G401 (cell line): ENCODE measurements at regions not wholly inside any gene's neighbourhood (a gene's known extent, or its start where the extent isn't known, plus 50 kb on each side); places are given as distances from the start of the nearest gene placed in this dataset.
"Not testable (repeated sequence)": the region's sequence is repeated elsewhere in the genome, so short reads cannot be mapped to it uniquely, and the experiment has no call there.

Source experiments
- DNase-seq: peaks from one replicate; pipeline ENCODE4 v3.0.0-alpha.2; 2015; ENCODE audit warnings: low spot score
- in situ Hi-C: cut with HindIII; loops from 2 replicates; pipeline ENCODE4 v1.10.0; 2016; ENCODE audit warnings: low sequenced_read_pairs, mixed read lengths

DNA sequence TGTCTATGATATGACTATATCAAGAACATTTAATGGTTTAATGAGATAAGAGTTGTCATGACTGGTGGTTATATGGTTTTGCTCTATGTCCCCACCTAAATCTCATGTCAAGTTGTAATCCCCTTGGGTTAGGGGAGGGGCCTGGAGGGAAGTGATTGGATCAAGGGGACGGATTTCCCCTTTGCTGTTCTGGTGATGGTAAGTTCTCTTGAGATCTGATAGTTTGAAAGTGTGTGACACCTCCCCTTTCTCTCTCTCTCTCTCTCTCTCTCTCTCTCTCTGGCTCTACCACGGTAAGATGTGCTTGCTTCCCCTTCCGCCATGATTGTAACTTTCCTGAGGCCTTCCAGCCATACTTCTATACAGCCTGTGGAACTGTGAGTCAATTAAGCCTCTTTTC, 803.4 kb downstream of the TRIML1 start:
- no peak for DNase-seq
- in situ Hi-C loops = no loop called here

DNA sequence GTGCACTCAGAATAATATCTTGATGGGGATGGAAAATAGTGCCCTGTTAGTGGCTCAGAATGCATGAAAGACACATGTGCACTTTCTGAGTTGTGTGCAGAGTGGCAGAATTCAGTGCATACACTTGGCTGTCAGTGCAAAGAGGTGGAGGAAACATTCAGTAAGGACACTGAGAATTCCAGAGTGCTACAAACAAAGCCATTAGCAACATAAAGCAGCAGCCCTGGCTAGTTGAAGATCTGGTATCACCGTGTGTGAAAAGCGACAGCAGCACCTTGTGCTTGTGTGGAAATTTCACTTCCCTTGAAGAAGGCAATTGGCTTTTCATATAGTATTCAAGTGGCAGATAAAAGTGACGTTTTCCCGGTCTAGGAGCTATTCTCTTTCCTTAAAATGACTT, 810.4 kb downstream of the TRIML1 start:
- no peak for DNase-seq
- in situ Hi-C loops = no loop called here

DNA sequence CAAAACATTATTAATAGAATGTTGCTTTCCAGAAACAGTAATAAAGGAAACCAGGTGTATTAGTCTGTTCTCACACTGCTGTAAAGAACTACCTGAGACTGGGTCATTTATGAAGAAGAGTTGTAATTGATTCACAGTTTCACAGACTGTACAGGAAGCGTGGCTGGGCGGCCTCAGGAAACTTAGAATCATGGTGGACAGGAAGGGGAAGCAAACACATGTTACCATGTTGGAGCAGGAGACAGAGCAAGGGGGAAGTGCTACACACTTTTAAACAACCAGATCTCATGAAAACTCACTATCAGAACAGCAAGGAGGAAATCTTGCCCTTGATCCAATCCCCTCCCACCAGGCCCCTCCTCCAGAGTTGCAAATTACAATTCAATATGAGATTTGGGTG, 815.8 kb downstream of the TRIML1 start:
- no peak for DNase-seq
- in situ Hi-C loops = no loop called here

DNA sequence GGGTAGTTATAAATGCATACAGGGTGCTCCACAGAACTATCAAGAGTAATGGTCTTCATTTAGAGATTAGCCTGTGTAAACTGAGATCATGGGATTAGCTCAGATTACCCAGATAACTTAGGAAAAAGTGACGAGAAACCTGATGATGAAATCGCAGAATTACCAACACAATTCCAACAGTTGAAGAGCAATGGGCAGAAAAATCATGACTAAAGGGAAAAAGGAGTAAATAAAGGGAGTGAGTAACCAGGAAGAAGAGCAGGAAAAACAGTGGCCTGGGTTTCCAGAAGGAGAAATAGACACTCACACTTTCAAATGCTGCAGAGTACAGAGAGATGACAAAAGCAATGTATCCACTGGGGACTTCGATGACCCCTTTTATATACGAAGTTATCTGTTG, 817.3 kb downstream of the TRIML1 start:
- DNase-seq = no peak
- in situ Hi-C loops = no loop called here

DNA sequence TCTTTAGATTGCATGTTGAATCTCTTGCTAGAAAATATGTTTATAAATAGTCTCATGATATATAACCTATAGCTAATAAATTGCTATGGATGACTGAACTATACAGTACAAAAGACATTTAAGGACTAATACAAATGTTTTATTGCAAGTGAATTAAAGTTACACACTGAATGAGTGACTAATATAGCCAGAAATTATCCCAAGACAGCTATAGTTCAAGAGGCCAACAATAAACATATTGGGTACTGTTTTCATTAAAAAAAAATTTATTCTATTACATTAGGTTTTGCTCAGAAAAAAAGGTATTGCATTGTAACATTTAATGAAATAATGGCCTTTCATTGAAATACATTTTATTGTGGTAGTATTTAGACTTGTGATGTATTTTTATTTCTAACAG, 819.1 kb downstream of the TRIML1 start:
- in situ Hi-C loops = no loop called here

DNA sequence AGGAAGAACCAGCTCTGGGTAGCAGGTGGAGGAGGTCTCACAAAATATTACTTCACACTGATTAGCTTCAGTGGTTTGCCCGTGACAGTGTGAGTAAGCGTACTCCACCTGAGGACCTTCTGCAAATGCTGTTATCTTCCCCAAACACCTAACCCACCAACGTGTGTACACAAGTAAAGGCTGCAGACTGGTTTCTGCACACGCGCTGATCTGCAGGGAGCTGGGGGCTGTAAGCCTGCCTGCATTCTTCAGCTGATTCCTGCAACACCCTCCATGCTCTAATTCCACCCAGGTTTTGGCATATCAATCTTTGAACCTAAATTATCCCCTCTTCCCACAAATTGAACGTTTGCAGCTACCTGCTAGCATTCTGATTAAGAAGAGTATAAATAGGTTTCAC, 820.2 kb downstream of the TRIML1 start:
- in situ Hi-C loops = no loop called here
- DNase-seq = no peak

More for the DNA sequence above, 819.1 kb downstream of the TRIML1 start:
- DNase-seq = no peak

DNA sequence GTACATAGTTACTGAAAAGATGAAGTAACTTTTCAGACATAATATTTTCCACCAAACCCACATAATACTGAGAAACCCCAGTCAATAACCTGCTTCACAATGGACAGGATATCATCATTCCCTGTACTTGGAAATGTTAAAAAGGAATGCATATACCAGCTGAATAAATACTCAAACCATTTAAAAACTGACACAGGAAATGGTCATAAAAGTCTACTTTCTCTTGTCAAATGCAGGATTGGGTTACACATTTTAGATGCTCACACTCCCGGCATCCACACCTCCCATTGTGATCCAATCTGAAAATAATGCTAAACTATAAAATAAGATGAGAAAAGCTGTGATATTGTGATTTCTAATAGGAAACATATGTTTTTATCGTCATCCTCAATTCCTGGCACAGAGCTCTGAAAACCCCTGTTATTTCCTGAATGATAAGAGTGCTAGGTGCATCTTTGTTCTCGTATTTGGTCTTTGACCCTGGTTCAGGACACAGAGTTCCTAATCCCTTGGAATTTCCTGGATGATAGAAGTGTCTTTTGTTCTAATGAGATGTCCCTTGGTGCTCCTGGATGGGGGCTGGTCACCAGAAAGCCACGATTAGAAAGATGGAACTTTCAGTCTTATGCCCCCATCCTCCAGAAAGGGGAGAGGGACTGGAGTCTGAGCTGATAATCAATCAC, 821.3 kb downstream of the TRIML1 start:
- in situ Hi-C loops = no loop called here

DNA sequence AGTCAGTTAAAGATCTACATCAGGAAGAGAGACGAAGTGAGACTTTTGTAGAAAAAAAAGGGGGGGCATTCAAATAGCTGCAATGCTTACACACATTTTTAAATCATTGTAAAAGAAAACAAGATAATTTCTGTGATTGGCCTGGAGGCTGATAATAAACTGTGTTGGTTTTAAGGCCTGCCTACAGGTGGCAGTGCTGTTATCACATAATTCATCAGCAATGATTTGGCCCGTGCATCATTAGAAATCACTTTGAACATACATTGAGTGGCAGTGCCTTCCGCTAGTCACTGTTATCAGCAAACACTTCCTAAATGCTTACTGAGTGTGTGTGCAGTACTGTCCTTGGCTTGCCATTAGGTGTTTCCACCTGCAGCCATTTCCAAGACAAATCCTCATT, 831.9 kb downstream of the TRIML1 start:
- no peak for DNase-seq
- in situ Hi-C loops = no loop called here

More for the DNA sequence above, 821.3 kb downstream of the TRIML1 start:
- no peak for DNase-seq

DNA sequence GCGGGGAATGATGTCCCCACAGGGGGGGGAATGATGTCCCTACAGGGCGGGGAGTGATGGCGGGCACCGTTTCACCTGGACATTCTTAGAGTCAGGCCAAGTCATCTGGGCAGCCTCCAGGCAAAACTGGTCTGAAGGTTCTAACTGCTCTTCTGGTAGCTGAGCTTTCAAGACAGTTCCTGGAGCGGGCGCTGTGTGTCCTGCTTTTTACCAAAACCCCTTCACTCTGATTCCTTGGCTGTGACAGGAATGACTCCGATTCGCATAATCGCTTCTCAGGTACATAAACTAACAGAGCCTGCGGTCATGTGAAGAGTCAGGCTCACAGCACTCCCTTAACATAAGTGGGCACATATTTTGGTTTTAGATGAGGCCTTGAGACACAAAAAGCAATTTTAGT, 836.0 kb downstream of the TRIML1 start:
- no peak for DNase-seq
- in situ Hi-C loops = no loop called here

DNA sequence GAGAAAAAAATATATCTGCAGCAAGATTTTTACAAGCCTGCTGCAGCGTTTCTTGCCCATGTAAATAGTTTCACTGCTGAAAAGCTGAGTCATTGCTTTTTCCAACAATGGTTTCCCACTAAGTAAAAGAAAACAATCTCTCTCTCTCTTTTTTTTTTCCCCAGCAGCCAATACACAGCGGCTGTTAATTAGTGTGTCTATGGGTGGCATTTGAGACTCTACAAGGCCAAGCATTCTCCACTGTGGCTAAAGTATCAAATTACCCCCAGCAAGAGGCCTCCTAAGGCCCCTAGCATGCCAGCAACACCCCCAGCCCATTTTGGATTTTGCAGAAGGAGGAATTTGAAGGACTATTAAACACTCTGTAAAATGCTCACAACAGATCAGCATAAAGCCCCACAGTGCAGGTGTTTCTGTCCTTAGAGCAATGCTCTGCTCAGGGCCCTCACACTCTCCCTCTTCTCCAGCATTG, 837.4 kb downstream of the TRIML1 start:
- DNase-seq = no peak
- in situ Hi-C loops = no loop called here

DNA sequence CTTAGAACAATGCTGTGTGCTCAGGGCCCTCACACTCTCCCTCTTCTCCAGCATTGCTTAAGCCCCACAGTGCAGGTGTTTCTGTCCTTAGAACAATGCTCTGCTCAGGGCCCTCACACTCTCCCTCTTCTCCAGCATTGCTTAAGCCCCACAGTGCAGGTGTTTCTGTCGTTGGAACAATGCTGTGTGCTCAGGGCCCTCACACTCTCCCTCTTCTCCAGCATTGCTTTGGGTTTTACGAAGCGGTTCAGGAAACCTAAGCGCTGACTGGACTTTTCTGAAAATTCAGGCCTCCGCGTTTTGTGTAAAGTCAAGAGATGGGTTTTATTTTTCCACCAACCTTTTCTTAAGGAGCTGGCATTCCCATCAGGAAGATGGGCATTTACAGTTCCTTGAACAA, 838.0 kb downstream of the TRIML1 start:
- in situ Hi-C loops, DNase-seq: not testable (repeated sequence)

DNA sequence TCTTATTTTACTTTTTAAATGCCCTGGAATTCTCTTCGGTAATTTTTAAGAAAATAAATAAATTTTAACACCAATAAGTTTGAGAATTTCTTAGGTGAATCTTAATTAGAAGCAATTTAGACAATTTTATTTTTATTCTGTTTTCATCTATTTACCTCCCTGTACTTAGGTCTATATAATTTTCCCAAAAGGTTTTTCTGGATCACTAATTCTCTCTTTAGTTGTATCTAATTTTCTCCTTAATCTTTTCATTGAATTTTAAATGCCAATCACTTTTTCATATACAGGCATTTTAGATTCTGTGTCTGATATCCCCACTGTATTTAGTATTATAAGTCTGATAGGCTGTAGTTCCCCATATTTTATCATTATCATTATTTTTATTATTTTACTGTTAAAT, 845.3 kb downstream of the TRIML1 start:
- in situ Hi-C loops = no loop called here
- no peak for DNase-seq

DNA sequence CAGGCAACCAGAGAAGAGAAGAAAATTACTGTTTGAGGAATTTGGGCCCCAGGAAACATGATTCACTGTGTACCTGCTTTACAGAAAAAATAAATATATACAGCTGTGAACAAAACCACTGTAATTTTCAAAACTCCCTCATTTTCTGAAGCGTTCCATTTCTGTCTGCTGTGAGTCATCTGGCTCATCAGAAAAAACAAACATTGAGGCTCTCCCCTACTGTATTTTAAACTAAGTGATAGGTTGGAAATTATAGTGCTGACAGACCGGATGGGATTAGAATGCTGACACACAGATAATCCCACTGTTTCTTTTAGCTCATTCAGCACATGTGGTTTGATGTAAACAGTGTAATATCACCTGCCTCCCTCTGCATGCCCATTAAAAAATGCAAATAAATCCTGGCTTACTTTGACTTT, 847.0 kb downstream of the TRIML1 start:
- DNase-seq = no peak
- in situ Hi-C loops = no loop called here

DNA sequence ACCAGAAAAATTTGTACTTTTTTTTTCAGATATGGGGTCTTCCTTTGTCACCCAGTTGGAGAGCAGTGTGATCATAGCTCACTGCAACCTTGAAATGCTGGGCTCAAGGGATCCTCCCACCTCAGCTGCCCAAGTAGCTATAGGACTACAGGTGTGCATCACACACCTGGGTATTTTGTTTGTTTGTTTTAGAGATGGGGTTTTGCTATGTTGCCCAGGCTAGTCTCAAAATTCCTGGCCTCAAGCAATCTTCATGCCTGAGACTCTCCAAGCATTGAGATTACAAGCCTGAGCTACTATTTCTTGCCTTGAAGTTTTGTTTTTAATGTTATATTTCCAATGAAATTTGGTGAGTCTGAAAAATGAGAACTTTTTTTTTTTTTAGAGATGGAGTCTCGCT, 847.8 kb downstream of the TRIML1 start:
- no peak for DNase-seq
- in situ Hi-C loops = no loop called here

DNA sequence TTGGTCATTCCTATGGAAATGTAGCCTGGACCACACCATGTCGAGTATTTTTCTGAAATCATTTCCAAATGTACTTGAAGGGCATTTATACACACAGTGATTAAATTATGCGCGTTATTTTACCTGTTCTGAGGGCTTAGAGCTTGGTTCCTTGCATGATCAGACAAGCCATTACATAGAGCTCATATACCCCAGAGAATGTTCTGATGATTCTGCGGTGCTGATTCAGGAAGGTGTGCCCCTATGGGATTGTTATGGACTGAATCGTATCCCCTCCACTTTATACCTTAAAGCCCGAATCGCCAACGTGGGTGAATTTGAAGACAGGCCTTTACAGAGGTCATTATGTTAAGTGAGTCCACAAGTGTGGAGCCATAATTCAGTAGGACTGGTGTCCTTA, 848.9 kb downstream of the TRIML1 start:
- in situ Hi-C loops = no loop called here
- DNase-seq = no peak

DNA sequence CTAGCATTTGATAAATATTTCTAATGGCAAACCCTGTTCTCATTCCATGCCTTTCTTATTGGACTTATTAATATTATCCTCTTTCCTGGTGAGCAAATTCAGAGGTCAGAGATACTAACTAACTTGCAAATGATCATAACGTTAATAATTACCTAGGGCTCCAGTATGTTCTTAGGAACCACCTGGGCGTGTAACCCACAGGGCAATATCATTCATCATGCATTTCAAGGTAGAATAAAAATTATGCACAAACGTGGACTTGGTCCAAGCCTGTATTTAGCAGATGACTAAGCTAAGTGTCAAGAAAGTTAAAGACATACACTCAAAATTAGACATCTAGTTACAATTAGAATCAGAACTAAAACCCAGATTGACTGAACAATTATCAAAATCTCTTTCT, 850.1 kb downstream of the TRIML1 start:
- no peak for DNase-seq
- in situ Hi-C loops = no loop called here

DNA sequence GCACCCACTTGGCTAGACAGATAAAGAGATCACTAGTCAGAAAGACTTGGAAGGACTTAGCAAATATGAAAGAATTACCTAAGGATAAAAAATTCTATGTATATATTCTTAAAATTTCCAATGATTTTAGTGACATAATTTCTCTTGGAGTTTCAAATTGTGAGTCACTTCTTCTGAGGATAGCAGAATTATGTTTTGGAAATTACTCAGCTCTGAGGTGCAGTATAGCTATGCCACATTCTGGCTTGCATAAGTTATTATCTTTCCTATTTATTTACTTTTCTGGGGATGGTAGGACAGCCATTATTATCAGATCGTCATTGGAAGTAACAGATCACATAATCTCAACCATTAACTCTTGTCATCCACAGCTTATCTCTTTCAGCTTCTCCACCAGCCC, 853.5 kb downstream of the TRIML1 start:
- in situ Hi-C loops = no loop called here
- DNase-seq = no peak

DNA sequence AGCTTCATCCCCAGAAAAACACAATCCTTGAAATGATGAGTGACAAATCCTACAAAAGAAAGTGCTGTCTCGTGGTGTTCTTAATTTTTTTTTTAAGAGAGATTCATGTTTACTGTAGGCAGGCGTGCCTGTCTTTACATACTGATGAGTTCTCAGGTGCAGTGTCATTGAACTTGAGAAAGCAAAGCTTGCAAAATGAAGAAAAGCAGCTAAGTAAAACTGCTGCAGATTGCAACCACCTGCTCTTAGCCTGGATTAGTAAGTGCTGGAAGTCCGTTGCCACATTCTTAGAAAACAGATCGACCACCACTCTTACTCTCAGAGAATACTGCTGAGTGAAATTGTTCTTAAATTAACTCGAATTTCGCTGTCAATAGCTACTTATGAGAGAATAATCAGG, 854.6 kb downstream of the TRIML1 start:
- no peak for DNase-seq
- in situ Hi-C loops = no loop called here

DNA sequence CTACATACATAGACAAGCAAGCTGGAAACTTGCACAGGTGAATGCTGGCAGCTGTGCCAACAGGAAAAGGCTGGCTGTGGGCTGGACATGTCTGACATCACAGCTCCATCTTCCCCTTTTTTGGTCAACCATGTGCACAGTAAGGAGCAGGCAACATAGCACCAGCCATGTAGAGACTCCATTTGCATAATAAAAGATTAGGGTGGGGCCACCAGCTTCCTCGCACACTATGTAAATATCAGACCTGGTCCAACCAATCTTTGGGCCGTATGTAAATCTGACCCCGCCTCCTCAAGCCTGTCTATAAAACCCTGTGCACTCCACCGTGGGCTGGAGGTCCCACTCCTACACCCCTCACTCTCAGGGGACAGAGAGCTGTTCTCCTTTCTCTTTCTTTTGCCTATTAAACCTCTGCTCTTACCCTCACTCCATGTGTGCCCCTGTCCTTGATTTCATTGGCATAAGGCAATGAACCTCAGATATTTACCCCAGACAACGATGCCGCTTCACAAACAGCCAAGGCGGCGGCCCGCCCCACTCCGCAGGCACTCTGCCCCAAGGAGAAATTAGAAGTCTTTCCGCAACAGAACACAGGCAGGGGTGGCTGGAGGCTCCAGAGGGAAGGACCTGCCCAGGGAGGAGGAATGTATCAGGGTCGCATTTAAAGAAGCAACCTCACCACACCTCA, 862.2 kb downstream of the TRIML1 start:
- in situ Hi-C loops = no loop called here
- DNase-seq = no peak

DNA sequence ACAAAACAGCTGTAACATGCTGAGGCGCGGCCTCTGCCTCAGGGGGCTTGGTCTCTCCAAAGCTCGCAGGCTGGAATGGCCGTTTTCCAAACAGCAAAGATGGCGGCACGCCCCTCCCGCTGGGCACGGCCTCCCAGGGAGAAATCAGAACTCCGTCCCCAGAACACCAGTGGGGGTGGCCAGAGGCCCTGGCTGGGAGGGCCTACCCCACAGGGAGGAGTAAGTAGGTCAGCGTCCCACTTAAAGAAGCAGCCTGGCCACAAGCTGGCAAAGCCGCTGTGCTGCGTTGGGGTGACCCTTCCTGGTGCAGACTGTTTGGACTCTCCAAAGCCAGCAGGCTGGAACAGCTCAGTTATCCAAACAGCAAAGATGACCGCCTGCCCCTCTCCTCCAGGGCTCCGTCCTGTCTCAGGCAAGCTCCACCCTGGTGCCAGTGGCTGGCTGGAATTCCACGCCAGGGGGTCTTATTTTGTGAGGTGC, 862.8 kb downstream of the TRIML1 start:
- in situ Hi-C loops = no loop called here
- no peak for DNase-seq

DNA sequence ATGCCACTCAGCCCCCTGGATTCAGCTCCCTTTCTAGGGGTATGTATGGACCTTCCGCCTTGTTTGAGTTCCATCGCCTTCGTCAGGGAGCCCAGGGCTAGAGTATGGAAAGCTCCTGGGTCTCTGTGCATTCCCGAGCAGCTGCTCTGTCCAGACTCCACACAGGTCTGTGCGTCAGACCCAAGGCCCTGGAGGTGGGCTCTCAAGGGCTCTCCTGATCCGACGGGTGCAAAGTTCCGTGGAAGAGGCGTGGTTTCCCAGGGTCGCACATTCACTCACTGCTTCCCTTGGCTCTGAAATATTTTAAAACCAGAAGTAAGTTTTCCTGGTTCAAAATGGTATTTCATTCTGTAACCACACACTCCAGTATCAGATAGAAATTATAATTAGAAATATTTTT, 863.2 kb downstream of the TRIML1 start:
- in situ Hi-C loops = no loop called here
- no peak for DNase-seq
